ENCODE measurements at regions not wholly inside any gene's neighbourhood (a gene's known extent, or its start where the extent isn't known, plus 50 kb on each side); places are given as distances from the start of the nearest gene placed in this dataset.

GRCh38 chr2:217413193-217413592 is 553.3 kb upstream of the TNP1 start:
- Histone ChIP-seq H3K36me3 (ENCODE audit: control insufficient read depth in 3 of 3, insufficient read depth in 3 of 3, low read length in 3 of 3) (no peaks in the 10 kb centered on the region), H3K9ac (ENCODE audit: low read depth in 1 of 3, low read length in 3 of 3) (no peak overlapping the region), H3K9me3 (ENCODE audit: control insufficient read depth in 3 of 3, low read length in 3 of 3) (no peaks in the 10 kb centered on the region), H3K27ac (ENCODE audit: low read depth, low read length) (peak overlapping the region; percentile 72), H3K4me3 (ENCODE audit: low read length in 3 of 3) (no peak overlapping the region), H3K4me1 (ENCODE audit: control insufficient read depth in 3 of 3, insufficient read depth in 3 of 3, low read length in 3 of 3) (peaks cover 0 to 15% (median 10%) of the 10 kb centered on the region in 3 donors), H3K27me3 (ENCODE audit: control insufficient read depth in 3 of 3, insufficient read depth in 3 of 3, low read length in 3 of 3) (no peaks in the 10 kb centered on the region)

- Histone ChIP-seq H3K27ac (ENCODE audit: low read depth, low read length) (peak overlapping the region; percentile 72), H3K9ac (ENCODE audit: low read depth in 1 of 3, low read length in 3 of 3) (no peak overlapping the region), H3K9me3 (ENCODE audit: control insufficient read depth in 3 of 3, low read length in 3 of 3) (no peaks in the 10 kb centered on the region), H3K27me3 (ENCODE audit: control insufficient read depth in 3 of 3, insufficient read depth in 3 of 3, low read length in 3 of 3) (no peaks in the 10 kb centered on the region), H3K36me3 (ENCODE audit: control insufficient read depth in 3 of 3, insufficient read depth in 3 of 3, low read length in 3 of 3) (no peaks in the 10 kb centered on the region), H3K4me1 (ENCODE audit: control insufficient read depth in 3 of 3, insufficient read depth in 3 of 3, low read length in 3 of 3) (peaks cover 0 to 15% (median 10%) of the 10 kb centered on the region in 3 donors), H3K4me3 (ENCODE audit: low read length in 3 of 3) (no peak overlapping the region)
These were observed 552.9 kb upstream of the TNP1 start for GRCh38 chr2:217412721-217413120.

GRCh38 chr2:217412277-217412676 is 552.4 kb upstream of the TNP1 start:
- no peak overlapping the region for H3K9ac ChIP-seq (ENCODE audit: low read depth in 1 of 3, low read length in 3 of 3)
- H3K9me3 ChIP-seq (ENCODE audit: control insufficient read depth in 3 of 3, low read length in 3 of 3), result no peaks in the 10 kb centered on the region
- H3K27ac ChIP-seq (ENCODE audit: low read depth, low read length), result peak overlapping the region; percentile 72
- peaks cover 0 to 15% (median 10%) of the 10 kb centered on the region in 3 donors for H3K4me1 ChIP-seq (ENCODE audit: control insufficient read depth in 3 of 3, insufficient read depth in 3 of 3, low read length in 3 of 3)
- H3K27me3 ChIP-seq (ENCODE audit: control insufficient read depth in 3 of 3, insufficient read depth in 3 of 3, low read length in 3 of 3), result no peaks in the 10 kb centered on the region
- no peaks in the 10 kb centered on the region for H3K36me3 ChIP-seq (ENCODE audit: control insufficient read depth in 3 of 3, insufficient read depth in 3 of 3, low read length in 3 of 3)
- H3K4me3 ChIP-seq (ENCODE audit: low read length in 3 of 3), result no peak overlapping the region

- H3K9ac ChIP-seq (ENCODE audit: low read depth in 1 of 3, low read length in 3 of 3), result no peak overlapping the region
- H3K27ac ChIP-seq (ENCODE audit: low read depth, low read length), result peak overlapping the region; percentile 26
- H3K27me3 ChIP-seq (ENCODE audit: control insufficient read depth in 3 of 3, insufficient read depth in 3 of 3, low read length in 3 of 3), result no peaks in the 10 kb centered on the region
- H3K4me1 ChIP-seq (ENCODE audit: control insufficient read depth in 3 of 3, insufficient read depth in 3 of 3, low read length in 3 of 3), result peaks cover 0 to 15% (median 10%) of the 10 kb centered on the region in 3 donors
- H3K36me3 ChIP-seq (ENCODE audit: control insufficient read depth in 3 of 3, insufficient read depth in 3 of 3, low read length in 3 of 3), result no peaks in the 10 kb centered on the region
- no peak overlapping the region for H3K4me3 ChIP-seq (ENCODE audit: low read length in 3 of 3)
- H3K9me3 ChIP-seq (ENCODE audit: control insufficient read depth in 3 of 3, low read length in 3 of 3), result no peaks in the 10 kb centered on the region
These were observed 550.8 kb upstream of the TNP1 start for GRCh38 chr2:217410681-217410960.

GRCh38 chr2:217409949-217410680 is 550.3 kb upstream of the TNP1 start:
- Histone ChIP-seq H3K4me3 (ENCODE audit: low read length in 3 of 3) (no peak overlapping the region), H3K36me3 (ENCODE audit: control insufficient read depth in 3 of 3, insufficient read depth in 3 of 3, low read length in 3 of 3) (no peaks in the 10 kb centered on the region), H3K9me3 (ENCODE audit: control insufficient read depth in 3 of 3, low read length in 3 of 3) (no peaks in the 10 kb centered on the region), H3K9ac (ENCODE audit: low read depth in 1 of 3, low read length in 3 of 3) (no peak overlapping the region), H3K4me1 (ENCODE audit: control insufficient read depth in 3 of 3, insufficient read depth in 3 of 3, low read length in 3 of 3) (peaks cover 0 to 15% (median 10%) of the 10 kb centered on the region in 3 donors), H3K27me3 (ENCODE audit: control insufficient read depth in 3 of 3, insufficient read depth in 3 of 3, low read length in 3 of 3) (no peaks in the 10 kb centered on the region), H3K27ac (ENCODE audit: low read depth, low read length) (peak overlapping the region; percentile 26)

- Histone ChIP-seq H3K27me3 (ENCODE audit: control insufficient read depth in 3 of 3, insufficient read depth in 3 of 3, low read length in 3 of 3) (no peaks in the 10 kb centered on the region), H3K4me3 (ENCODE audit: low read length in 3 of 3) (no peak overlapping the region), H3K27ac (ENCODE audit: low read depth, low read length) (no peak overlapping the region), H3K4me1 (ENCODE audit: control insufficient read depth in 3 of 3, insufficient read depth in 3 of 3, low read length in 3 of 3) (peaks cover 7 to 21% (median 11%) of the 10 kb centered on the region in 3 donors), H3K36me3 (ENCODE audit: control insufficient read depth in 3 of 3, insufficient read depth in 3 of 3, low read length in 3 of 3) (no peaks in the 10 kb centered on the region), H3K9me3 (ENCODE audit: control insufficient read depth in 3 of 3, low read length in 3 of 3) (no peaks in the 10 kb centered on the region), H3K9ac (ENCODE audit: low read depth in 1 of 3, low read length in 3 of 3) (no peak overlapping the region)
These were observed 547.5 kb upstream of the TNP1 start for GRCh38 chr2:217407362-217407761.

GRCh38 chr2:217404236-217404760 is 544.4 kb upstream of the TNP1 start:
- H3K9me3 ChIP-seq (ENCODE audit: control insufficient read depth in 3 of 3, low read length in 3 of 3), result no peaks in the 10 kb centered on the region
- peaks cover 4 to 11% (median 7%) of the 10 kb centered on the region in 3 donors for H3K4me1 ChIP-seq (ENCODE audit: control insufficient read depth in 3 of 3, insufficient read depth in 3 of 3, low read length in 3 of 3)
- H3K27ac ChIP-seq (ENCODE audit: low read depth, low read length), result no peak overlapping the region
- H3K9ac ChIP-seq (ENCODE audit: low read depth in 1 of 3, low read length in 3 of 3), result no peak overlapping the region
- no peaks in the 10 kb centered on the region for H3K27me3 ChIP-seq (ENCODE audit: control insufficient read depth in 3 of 3, insufficient read depth in 3 of 3, low read length in 3 of 3)
- no peak overlapping the region for H3K4me3 ChIP-seq (ENCODE audit: low read length in 3 of 3)
- H3K36me3 ChIP-seq (ENCODE audit: control insufficient read depth in 3 of 3, insufficient read depth in 3 of 3, low read length in 3 of 3), result no peaks in the 10 kb centered on the region

- no peaks in the 10 kb centered on the region for H3K27me3 ChIP-seq (ENCODE audit: control insufficient read depth in 3 of 3, insufficient read depth in 3 of 3, low read length in 3 of 3)
- H3K9me3 ChIP-seq (ENCODE audit: control insufficient read depth in 3 of 3, low read length in 3 of 3), result no peaks in the 10 kb centered on the region
- no peak overlapping the region for H3K9ac ChIP-seq (ENCODE audit: low read depth in 1 of 3, low read length in 3 of 3)
- peaks cover 4 to 11% (median 7%) of the 10 kb centered on the region in 3 donors for H3K4me1 ChIP-seq (ENCODE audit: control insufficient read depth in 3 of 3, insufficient read depth in 3 of 3, low read length in 3 of 3)
- H3K4me3 ChIP-seq (ENCODE audit: low read length in 3 of 3), result no peak overlapping the region
- peak overlapping the region; percentile 5 for H3K27ac ChIP-seq (ENCODE audit: low read depth, low read length)
- H3K36me3 ChIP-seq (ENCODE audit: control insufficient read depth in 3 of 3, insufficient read depth in 3 of 3, low read length in 3 of 3), result no peaks in the 10 kb centered on the region
These were observed 543.0 kb upstream of the TNP1 start for GRCh38 chr2:217402761-217403383.

GRCh38 chr2:217402144-217402543 is 542.3 kb upstream of the TNP1 start:
- Histone ChIP-seq H3K4me3 (ENCODE audit: low read length in 3 of 3) (no peak overlapping the region), H3K27ac (ENCODE audit: low read depth, low read length) (no peak overlapping the region), H3K9me3 (ENCODE audit: control insufficient read depth in 3 of 3, low read length in 3 of 3) (no peaks in the 10 kb centered on the region), H3K9ac (ENCODE audit: low read depth in 1 of 3, low read length in 3 of 3) (no peak overlapping the region), H3K36me3 (ENCODE audit: control insufficient read depth in 3 of 3, insufficient read depth in 3 of 3, low read length in 3 of 3) (no peaks in the 10 kb centered on the region), H3K4me1 (ENCODE audit: control insufficient read depth in 3 of 3, insufficient read depth in 3 of 3, low read length in 3 of 3) (peaks cover 4 to 11% (median 7%) of the 10 kb centered on the region in 3 donors), H3K27me3 (ENCODE audit: control insufficient read depth in 3 of 3, insufficient read depth in 3 of 3, low read length in 3 of 3) (no peaks in the 10 kb centered on the region)

- no peaks in the 10 kb centered on the region for H3K9me3 ChIP-seq (ENCODE audit: control insufficient read depth in 3 of 3, low read length in 3 of 3)
- H3K4me3 ChIP-seq (ENCODE audit: low read length in 3 of 3), result no peak overlapping the region
- peaks cover 11 to 20% (median 15%) of the 10 kb centered on the region in 3 donors for H3K4me1 ChIP-seq (ENCODE audit: control insufficient read depth in 3 of 3, insufficient read depth in 3 of 3, low read length in 3 of 3)
- H3K9ac ChIP-seq (ENCODE audit: low read depth in 1 of 3, low read length in 3 of 3), result no peak overlapping the region
- no peaks in the 10 kb centered on the region for H3K36me3 ChIP-seq (ENCODE audit: control insufficient read depth in 3 of 3, insufficient read depth in 3 of 3, low read length in 3 of 3)
- no peaks in the 10 kb centered on the region for H3K27me3 ChIP-seq (ENCODE audit: control insufficient read depth in 3 of 3, insufficient read depth in 3 of 3, low read length in 3 of 3)
- H3K27ac ChIP-seq (ENCODE audit: low read depth, low read length), result no peak overlapping the region
These were observed 539.4 kb upstream of the TNP1 start for GRCh38 chr2:217399291-217399690.
